ENCODE measurements at regions not wholly inside any gene's neighbourhood (a gene's known extent, or its start where the extent isn't known, plus 50 kb on each side); places are given as distances from the start of the nearest gene placed in this dataset.

- H3K9me3 ChIP-seq (ENCODE audit: control insufficient read depth in 2 of 2, low read length in 2 of 2): peaks cover 0 to 2% of the 10 kb centered on the region in 2 experiments
Observed at GRCh38 chr3:24853685-24854490, 359.2 kb upstream of the THRB start.

GRCh38 chr3:24854748-24855147, 360.1 kb upstream of the THRB start:
- Mint-ChIP-seq H3K9me3 (peaks cover 0 to 11% (median 5%) of the 10 kb centered on the region in 7 donors), H3K36me3 (no peaks in the 10 kb centered on the region), H3K4me1 (no peaks in the 10 kb centered on the region), H3K27me3 (no peaks in the 10 kb centered on the region), H3K27ac (no peak overlapping the region), H3K4me3 (no peak overlapping the region)
- Histone ChIP-seq H3K9me3 (ENCODE audit: control insufficient read depth in 2 of 2, low read length in 2 of 2) (peaks cover 0 to 2% of the 10 kb centered on the region in 2 experiments), H3K4me1 (ENCODE audit: control insufficient read depth, insufficient read depth, low read length, poor library complexity, severe bottlenecking) (no peaks in the 10 kb centered on the region), H3K4me3 (ENCODE audit: low read depth, low read length) (no peak overlapping the region), H3K27ac (ENCODE audit: insufficient read depth, low read length, poor library complexity, severe bottlenecking) (no peak overlapping the region), H3K27me3 (ENCODE audit: control insufficient read depth, insufficient read depth, low read length) (no peaks in the 10 kb centered on the region), H3K36me3 (ENCODE audit: control insufficient read depth, insufficient read depth, low read length) (no peaks in the 10 kb centered on the region)
- no peak for ATAC-seq (ENCODE audit: low read depth in 2 of 2)
- DNase-seq: no peak

More at GRCh38 chr3:24853685-24854490, 359.2 kb upstream of the THRB start:
- H3K9me3 Mint-ChIP-seq: peaks cover 0 to 11% (median 4%) of the 10 kb centered on the region in 7 donors
- H3K36me3 Mint-ChIP-seq: no peaks in the 10 kb centered on the region
- no peaks in the 10 kb centered on the region for H3K27me3 Mint-ChIP-seq
- no peak overlapping the region for H3K4me3 ChIP-seq (ENCODE audit: low read depth, low read length)
- DNase-seq: no peak
- H3K27ac ChIP-seq (ENCODE audit: insufficient read depth, low read length, poor library complexity, severe bottlenecking): no peak overlapping the region
- H3K27ac Mint-ChIP-seq: no peak overlapping the region
- H3K36me3 ChIP-seq (ENCODE audit: control insufficient read depth, insufficient read depth, low read length): no peaks in the 10 kb centered on the region
- no peak overlapping the region for H3K4me3 Mint-ChIP-seq
- no peaks in the 10 kb centered on the region for H3K27me3 ChIP-seq (ENCODE audit: control insufficient read depth, insufficient read depth, low read length)
- H3K4me1 ChIP-seq (ENCODE audit: control insufficient read depth, insufficient read depth, low read length, poor library complexity, severe bottlenecking): no peaks in the 10 kb centered on the region
- ATAC-seq (ENCODE audit: low read depth in 2 of 2): no peak
- H3K4me1 Mint-ChIP-seq: no peaks in the 10 kb centered on the region

GRCh38 chr3:24857945-24858344, 363.3 kb upstream of the THRB start:
- DNase-seq: no peak
- Mint-ChIP-seq H3K4me3 (no peak overlapping the region), H3K9me3 (peaks cover 3 to 15% (median 4%) of the 10 kb centered on the region in 7 donors), H3K27ac (no peak overlapping the region), H3K4me1 (no peaks in the 10 kb centered on the region), H3K36me3 (no peaks in the 10 kb centered on the region), H3K27me3 (no peaks in the 10 kb centered on the region)
- no peak for ATAC-seq (ENCODE audit: low read depth in 2 of 2)
- Histone ChIP-seq H3K36me3 (ENCODE audit: control insufficient read depth, insufficient read depth, low read length) (no peaks in the 10 kb centered on the region), H3K9me3 (ENCODE audit: control insufficient read depth in 2 of 2, low read length in 2 of 2) (peaks cover 0 to 2% of the 10 kb centered on the region in 2 experiments), H3K27me3 (ENCODE audit: control insufficient read depth, insufficient read depth, low read length) (no peaks in the 10 kb centered on the region), H3K4me1 (ENCODE audit: control insufficient read depth, insufficient read depth, low read length, poor library complexity, severe bottlenecking) (no peaks in the 10 kb centered on the region), H3K27ac (ENCODE audit: insufficient read depth, low read length, poor library complexity, severe bottlenecking) (no peak overlapping the region), H3K4me3 (ENCODE audit: low read depth, low read length) (no peak overlapping the region)

- no peaks in the 10 kb centered on the region for H3K4me1 Mint-ChIP-seq
- no peak overlapping the region for H3K4me3 Mint-ChIP-seq
- H3K27ac ChIP-seq (ENCODE audit: insufficient read depth, low read length, poor library complexity, severe bottlenecking): no peak overlapping the region
- H3K4me3 ChIP-seq (ENCODE audit: low read depth, low read length): no peak overlapping the region
- no peaks in the 10 kb centered on the region for H3K36me3 Mint-ChIP-seq
- ATAC-seq (ENCODE audit: low read depth in 2 of 2) (no peak), DNase-seq (no peak)
- no peaks in the 10 kb centered on the region for H3K27me3 Mint-ChIP-seq
- H3K4me1 ChIP-seq (ENCODE audit: control insufficient read depth, insufficient read depth, low read length, poor library complexity, severe bottlenecking): no peaks in the 10 kb centered on the region
- H3K27me3 ChIP-seq (ENCODE audit: control insufficient read depth, insufficient read depth, low read length): no peaks in the 10 kb centered on the region
- H3K9me3 ChIP-seq (ENCODE audit: control insufficient read depth in 2 of 2, low read length in 2 of 2): no peaks in the 10 kb centered on the region
- no peak overlapping the region for H3K27ac Mint-ChIP-seq
- H3K9me3 Mint-ChIP-seq: peaks cover 0 to 27% (median 6%) of the 10 kb centered on the region in 7 donors
- H3K36me3 ChIP-seq (ENCODE audit: control insufficient read depth, insufficient read depth, low read length): no peaks in the 10 kb centered on the region
Observed at GRCh38 chr3:24863215-24863614, 368.6 kb upstream of the THRB start.

- Mint-ChIP-seq H3K4me1 (no peaks in the 10 kb centered on the region), H3K27me3 (no peaks in the 10 kb centered on the region), H3K9me3 (peaks cover 3 to 13% (median 7%) of the 10 kb centered on the region in 7 donors), H3K4me3 (no peak overlapping the region), H3K36me3 (no peaks in the 10 kb centered on the region), H3K27ac (peak overlapping the region in 1 of 3 donors; percentile 3)
- ATAC-seq (ENCODE audit: low read depth in 2 of 2) (no peak), DNase-seq (no peak)
- Histone ChIP-seq H3K4me1 (ENCODE audit: control insufficient read depth, insufficient read depth, low read length, poor library complexity, severe bottlenecking) (no peaks in the 10 kb centered on the region), H3K4me3 (ENCODE audit: low read depth, low read length) (no peak overlapping the region), H3K36me3 (ENCODE audit: control insufficient read depth, insufficient read depth, low read length) (no peaks in the 10 kb centered on the region), H3K27ac (ENCODE audit: insufficient read depth, low read length, poor library complexity, severe bottlenecking) (no peak overlapping the region), H3K27me3 (ENCODE audit: control insufficient read depth, insufficient read depth, low read length) (no peaks in the 10 kb centered on the region), H3K9me3 (ENCODE audit: control insufficient read depth in 2 of 2, low read length in 2 of 2) (no peaks in the 10 kb centered on the region)
Observed at GRCh38 chr3:24867783-24868182, 373.1 kb upstream of the THRB start.

- ATAC-seq (ENCODE audit: low read depth in 2 of 2): no peak
- Histone ChIP-seq H3K36me3 (ENCODE audit: control insufficient read depth, insufficient read depth, low read length) (no peaks in the 10 kb centered on the region), H3K4me1 (ENCODE audit: control insufficient read depth, insufficient read depth, low read length, poor library complexity, severe bottlenecking) (no peaks in the 10 kb centered on the region), H3K27me3 (ENCODE audit: control insufficient read depth, insufficient read depth, low read length) (no peaks in the 10 kb centered on the region), H3K27ac (ENCODE audit: insufficient read depth, low read length, poor library complexity, severe bottlenecking) (no peak overlapping the region), H3K9me3 (ENCODE audit: control insufficient read depth in 2 of 2, low read length in 2 of 2) (no peaks in the 10 kb centered on the region), H3K4me3 (ENCODE audit: low read depth, low read length) (no peak overlapping the region)
- H3K4me1 Mint-ChIP-seq: no peaks in the 10 kb centered on the region
- H3K9me3 Mint-ChIP-seq: peaks cover 0 to 12% (median 4%) of the 10 kb centered on the region in 7 donors
- no peak overlapping the region for H3K27ac Mint-ChIP-seq
- no peak for DNase-seq
- H3K4me3 Mint-ChIP-seq: peak overlapping the region in 1 of 4 donors; percentile 27
- H3K36me3 Mint-ChIP-seq: no peaks in the 10 kb centered on the region
- H3K27me3 Mint-ChIP-seq: no peaks in the 10 kb centered on the region
Observed at GRCh38 chr3:24881239-24881638, 386.6 kb upstream of the THRB start.

- no peaks in the 10 kb centered on the region for H3K4me1 ChIP-seq (ENCODE audit: control insufficient read depth, insufficient read depth, low read length, poor library complexity, severe bottlenecking)
- no peak overlapping the region for H3K4me3 Mint-ChIP-seq
- no peak overlapping the region for H3K27ac ChIP-seq (ENCODE audit: insufficient read depth, low read length, poor library complexity, severe bottlenecking)
- no peak overlapping the region for H3K4me3 ChIP-seq (ENCODE audit: low read depth, low read length)
- DNase-seq: no peak
- H3K4me1 Mint-ChIP-seq: no peaks in the 10 kb centered on the region
- H3K36me3 ChIP-seq (ENCODE audit: control insufficient read depth, insufficient read depth, low read length): no peaks in the 10 kb centered on the region
- H3K27me3 Mint-ChIP-seq: no peaks in the 10 kb centered on the region
- H3K36me3 Mint-ChIP-seq: no peaks in the 10 kb centered on the region
- H3K9me3 ChIP-seq (ENCODE audit: control insufficient read depth in 2 of 2, low read length in 2 of 2): no peaks in the 10 kb centered on the region
- ATAC-seq (ENCODE audit: low read depth in 2 of 2): no peak
- no peak overlapping the region for H3K27ac Mint-ChIP-seq
- peaks cover 0 to 16% (median 5%) of the 10 kb centered on the region in 7 donors for H3K9me3 Mint-ChIP-seq
- no peaks in the 10 kb centered on the region for H3K27me3 ChIP-seq (ENCODE audit: control insufficient read depth, insufficient read depth, low read length)
Observed at GRCh38 chr3:24886501-24886900, 391.9 kb upstream of the THRB start.

- Mint-ChIP-seq H3K9me3 (peaks cover 0 to 19% (median 6%) of the 10 kb centered on the region in 7 donors), H3K27ac (no peak overlapping the region), H3K36me3 (no peaks in the 10 kb centered on the region), H3K4me3 (no peak overlapping the region), H3K27me3 (no peaks in the 10 kb centered on the region), H3K4me1 (no peaks in the 10 kb centered on the region)
- H3K9me3 ChIP-seq (ENCODE audit: control insufficient read depth in 2 of 2, low read length in 2 of 2): no peaks in the 10 kb centered on the region
- no peak overlapping the region for H3K27ac ChIP-seq (ENCODE audit: insufficient read depth, low read length, poor library complexity, severe bottlenecking)
- H3K27me3 ChIP-seq (ENCODE audit: control insufficient read depth, insufficient read depth, low read length): no peaks in the 10 kb centered on the region
- no peak overlapping the region for H3K4me3 ChIP-seq (ENCODE audit: low read depth, low read length)
- no peaks in the 10 kb centered on the region for H3K36me3 ChIP-seq (ENCODE audit: control insufficient read depth, insufficient read depth, low read length)
- no peaks in the 10 kb centered on the region for H3K4me1 ChIP-seq (ENCODE audit: control insufficient read depth, insufficient read depth, low read length, poor library complexity, severe bottlenecking)
- ATAC-seq (ENCODE audit: low read depth in 2 of 2) (no peak), DNase-seq (no peak)
Observed at GRCh38 chr3:24890012-24890411, 395.4 kb upstream of the THRB start.

All from CD4-positive, CD25-positive, alpha-beta regulatory T cell (primary cell).